Kasumi-1 (cell line): ENCODE measurements at regions not wholly inside any gene's neighbourhood (a gene's known extent, or its start where the extent isn't known, plus 50 kb on each side); places are given as distances from the start of the nearest gene placed in this dataset.

Experiments
- DNase-seq, 2 experiments: peaks; one replicate each; lab custom pipeline; 2025; lab: John Stamatoyannopoulos, UW

DNA sequence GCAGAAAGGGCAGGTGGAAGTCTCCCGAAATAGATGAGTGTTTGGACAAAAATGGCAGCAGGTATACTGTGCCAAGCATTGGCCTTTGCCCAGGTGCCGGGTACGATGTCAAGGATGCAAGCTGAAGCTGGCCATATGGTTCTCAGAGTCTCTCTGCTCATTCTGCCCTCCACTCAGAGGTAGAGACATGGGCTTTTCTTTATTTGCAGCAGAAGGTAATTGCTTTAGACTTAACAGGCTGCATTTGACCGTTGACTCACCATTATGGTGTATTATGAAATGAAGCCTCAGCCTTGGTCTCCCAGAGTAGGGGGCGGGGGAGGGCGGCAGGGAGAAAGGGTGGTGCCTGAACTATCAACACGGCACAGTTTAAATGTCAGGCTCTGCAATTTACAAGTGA is 969.1 kb upstream of the EEF2KMT start:
- DNase-seq = no peak

DNA sequence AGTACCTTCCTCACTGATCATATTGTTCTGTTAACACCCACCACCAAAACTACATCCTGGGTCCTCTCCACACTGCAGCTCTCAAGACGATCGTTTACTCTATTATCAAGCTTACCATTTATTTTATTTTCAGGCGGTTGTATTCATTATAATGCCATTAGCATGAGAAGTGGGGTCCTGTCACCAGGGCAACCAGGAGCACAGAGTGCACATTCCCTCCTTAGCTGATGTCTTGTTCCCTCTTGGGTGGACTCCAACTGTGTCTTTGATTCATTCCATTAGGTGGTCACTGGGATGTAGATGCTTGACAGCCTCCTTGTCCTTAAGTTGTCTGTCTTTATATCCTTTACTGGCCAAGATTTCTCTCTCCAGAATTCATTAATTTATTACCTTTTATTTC is 965.9 kb upstream of the EEF2KMT start:
- DNase-seq = no peak

DNA sequence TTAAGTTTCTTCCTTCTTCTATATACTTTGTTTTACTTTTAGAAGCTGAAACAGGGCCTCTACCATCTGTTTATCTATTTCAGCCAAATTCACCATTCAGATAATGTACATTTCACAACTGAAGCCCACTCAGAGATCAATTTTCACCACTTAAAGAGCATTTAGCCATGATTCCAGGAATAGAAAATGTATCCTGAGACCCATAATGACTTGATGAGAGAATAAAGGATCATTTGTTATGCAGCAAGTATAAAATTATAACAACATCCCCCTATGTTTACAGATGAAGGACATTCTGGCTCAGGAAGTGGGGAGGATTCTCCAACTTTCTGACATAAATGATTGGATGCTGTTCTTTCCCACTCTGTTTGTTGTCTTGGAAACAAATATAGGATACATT is 962.1 kb upstream of the EEF2KMT start:
- no peak for DNase-seq

DNA sequence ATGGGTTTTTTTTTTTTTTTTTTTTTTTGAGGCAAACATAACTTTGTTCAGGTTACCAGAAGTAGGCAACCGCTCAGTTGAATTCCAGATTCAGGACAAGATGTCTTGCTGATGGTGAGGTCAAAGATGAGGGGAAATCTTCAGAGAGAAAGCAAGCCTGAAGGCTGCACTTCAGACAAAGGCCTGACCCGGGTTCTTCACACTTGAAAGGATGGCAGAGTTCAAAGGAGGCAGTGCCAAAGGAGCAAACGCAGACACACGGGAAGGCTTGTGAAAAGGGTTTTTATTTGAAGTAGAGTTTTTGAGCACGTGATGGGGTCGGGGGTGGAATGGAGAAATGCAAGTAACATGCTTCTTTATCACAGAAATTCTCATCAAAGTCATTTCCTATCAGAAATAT is 960.2 kb upstream of the EEF2KMT start:
- no peak for DNase-seq

DNA sequence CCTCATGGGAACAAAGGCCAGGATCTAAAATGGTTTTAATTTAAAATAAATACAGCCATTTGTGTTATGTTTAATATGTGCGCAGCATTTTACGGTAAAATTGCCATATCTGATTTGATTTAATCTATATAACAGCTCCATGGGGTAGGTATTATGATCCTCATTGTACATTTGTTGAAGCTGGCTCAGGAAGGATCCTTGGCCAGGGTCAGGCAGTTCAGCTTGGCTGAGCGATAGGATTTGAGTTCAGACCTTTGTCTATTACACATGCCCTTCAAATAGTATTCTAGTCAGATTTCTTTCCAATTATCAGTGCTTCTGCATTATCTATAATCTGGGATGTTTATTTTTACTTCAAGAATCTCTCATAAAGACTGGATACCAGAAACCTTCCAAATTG is 950.4 kb upstream of the EEF2KMT start:
- no peak for DNase-seq

DNA sequence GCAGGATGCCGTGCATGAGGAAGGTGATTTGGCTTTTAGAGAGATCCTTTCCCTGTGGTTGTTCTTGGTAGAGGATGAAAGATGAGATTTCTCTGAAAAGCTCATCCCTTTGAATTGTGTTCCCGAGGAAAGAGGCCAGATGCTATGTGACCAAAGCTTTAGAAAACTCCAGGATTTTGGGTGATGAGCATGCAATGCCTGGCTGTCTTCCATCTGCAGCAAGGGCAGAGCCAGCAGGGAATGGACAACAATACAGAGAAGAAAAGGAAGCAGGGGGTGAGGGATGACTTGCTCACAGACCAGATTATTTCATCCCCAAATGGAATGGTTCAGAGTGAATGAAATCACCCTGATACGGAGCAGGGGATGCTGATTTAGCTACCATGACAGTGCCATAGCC is 949.7 kb upstream of the EEF2KMT start:
- DNase-seq = no peak

DNA sequence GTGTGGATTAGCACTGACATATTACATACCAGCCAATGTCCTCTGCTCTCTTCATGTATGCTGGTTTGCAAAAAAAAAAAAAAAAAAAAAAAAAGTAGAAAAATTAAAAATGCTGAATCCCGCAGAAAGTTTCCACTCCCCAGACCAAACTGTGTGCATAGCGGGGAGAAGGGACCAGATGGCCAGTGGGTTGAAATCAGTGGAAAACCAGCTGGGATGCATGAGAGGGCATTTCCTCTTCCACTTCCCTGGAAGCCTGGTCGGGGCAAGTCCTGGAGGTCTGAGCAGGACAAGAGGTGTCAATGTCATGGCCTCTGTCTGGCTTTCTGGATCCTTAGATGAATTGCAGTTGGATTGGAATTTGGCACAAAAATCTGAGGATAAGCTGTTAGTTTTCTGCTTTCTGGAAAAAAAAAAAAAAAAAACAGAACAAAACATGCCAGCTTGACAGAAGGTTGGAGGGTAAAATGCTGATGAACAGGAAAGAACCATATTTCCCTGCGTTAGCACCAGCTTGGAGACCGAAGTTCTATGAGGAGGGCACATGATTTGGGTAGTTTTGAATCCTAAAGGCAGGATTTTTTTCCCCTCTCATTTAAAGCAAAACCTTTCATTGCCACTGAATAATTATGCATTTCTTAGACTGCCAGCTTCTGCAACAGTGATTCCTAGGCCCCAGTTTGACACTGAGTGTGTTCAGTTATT is 941.5 kb upstream of the EEF2KMT start:
- no peak for DNase-seq

DNA sequence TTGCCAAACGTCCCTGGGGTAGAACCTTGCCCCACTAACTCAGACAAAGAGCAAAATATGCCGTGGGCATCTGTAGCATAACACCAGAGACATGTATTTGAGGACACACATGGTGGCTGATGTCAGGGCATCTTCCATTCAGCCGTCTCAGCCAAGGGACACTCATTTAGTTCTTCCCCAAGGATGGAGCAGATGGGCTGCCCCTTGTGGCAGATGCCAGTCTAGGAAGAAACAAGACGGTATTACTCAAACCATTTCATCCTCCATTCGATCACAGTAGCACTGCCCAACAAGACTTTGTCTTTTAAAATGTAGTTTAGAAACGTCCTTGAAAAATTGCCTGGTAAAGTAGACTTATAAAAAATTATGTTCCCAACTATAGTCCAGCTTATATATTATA is 937.6 kb upstream of the EEF2KMT start:
- DNase-seq = no peak

DNA sequence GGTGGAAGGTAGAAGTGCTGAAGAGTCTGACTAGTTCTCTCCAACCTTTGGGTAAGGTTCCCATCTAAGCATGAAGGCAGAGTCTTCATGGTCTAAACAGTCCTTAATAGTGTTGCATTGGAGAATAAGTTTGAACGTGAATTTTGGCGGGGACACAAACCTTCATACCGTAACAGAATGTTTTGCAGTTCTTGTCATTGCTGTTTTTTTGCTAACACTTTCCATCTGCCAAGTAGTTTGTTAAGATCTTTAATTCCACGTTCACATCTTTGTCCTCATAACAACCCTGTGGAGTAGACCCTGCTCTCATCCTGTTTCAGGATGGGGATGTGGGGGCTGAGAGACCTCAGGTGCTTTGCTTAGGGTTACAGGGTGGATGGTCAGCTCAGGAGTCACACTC is 936.9 kb upstream of the EEF2KMT start:
- DNase-seq = no peak

DNA sequence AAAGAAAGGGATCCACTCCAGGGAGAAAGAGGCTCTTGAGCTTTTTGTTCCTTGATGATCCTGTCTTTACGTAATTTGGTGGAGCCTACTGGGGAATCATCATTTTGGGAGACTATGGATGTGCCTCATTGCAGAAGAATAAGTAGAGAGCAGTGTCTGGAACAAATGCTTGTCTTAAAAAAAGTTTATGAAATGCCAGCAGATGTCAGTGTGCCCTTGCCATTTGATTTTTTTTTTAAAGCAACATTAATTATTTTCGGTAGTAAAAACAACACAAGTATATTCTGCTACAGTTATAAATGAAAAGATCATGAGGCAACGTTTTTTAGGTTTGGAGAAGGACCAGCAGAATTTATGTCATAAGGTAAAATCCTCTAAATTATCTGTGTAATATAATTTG is 934.8 kb upstream of the EEF2KMT start:
- DNase-seq = no peak

DNA sequence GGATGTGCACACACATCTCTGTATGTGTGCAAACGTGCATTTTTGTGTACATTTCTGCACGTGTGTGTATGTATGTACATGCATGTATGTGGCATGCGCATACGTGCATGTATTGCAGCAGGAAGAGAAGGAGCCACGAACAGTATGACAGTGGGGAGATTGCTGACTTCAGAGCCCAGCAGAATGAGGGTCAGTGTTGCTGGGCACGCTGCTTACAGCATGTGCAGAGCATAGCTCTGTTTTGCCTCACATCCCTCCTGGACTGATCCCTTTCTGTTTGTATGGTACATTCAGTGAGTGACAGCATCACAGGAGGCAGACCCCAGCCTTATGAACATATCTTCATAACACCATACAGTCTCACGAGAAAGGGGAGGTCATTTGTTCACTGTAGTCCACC is 934.0 kb upstream of the EEF2KMT start:
- DNase-seq = no peak

DNA sequence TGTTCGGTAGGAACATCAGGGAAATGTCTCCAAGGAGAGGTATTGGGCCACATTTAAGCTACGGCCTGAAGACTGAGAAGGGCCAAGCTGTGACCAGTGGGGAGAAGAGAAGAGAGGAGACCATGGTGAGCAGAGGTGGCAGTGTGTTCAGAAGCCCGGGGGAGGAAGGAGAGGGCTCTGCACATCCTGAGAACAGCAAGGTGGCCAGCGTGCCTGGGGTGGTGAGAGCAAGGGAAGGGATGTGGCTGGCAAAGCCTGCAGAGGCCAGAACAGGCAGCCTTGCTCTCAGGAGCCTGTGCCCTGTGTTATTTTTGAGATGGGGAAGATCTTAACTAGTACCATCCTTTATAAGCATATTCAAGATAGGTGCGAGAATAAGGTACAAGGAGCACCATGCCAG is 933.5 kb upstream of the EEF2KMT start:
- no peak for DNase-seq

DNA sequence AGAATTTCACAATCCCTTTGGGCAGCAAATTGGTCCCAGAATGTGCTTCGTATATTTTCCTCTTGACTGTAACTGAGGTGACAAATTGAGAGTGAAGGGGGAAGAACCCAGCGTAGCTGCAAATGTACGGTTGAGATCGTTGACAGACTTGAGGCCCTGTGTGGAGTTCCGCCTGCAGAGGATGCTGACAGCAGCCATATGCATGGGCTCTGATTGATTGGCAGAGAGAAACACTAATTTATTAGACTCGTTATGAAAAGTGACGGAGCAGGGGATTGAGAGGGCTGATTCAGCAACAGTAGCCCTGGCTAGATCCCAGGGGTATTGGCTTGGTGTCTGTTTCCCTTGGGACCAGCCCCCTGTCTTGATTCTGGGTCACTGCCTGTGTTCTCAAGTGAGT is 930.1 kb upstream of the EEF2KMT start:
- no peak for DNase-seq

DNA sequence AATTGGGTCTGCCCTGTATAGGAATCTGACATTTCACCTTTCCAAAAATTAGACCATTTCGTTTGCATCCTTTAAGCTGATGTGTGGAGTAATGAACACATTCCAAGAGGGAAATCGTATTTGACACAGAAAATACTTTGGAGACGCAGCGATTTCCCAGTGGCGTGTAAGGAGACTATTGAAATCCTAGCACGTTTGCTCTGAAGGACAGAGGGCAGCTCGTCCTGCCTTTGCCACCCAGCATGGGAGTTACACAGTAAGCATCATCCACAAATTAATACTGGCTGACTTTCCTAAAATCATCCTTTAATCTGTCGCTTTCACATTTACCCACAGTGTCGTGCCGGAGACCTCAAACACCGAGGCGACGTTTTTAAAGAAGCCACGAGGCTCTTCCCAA is 925.9 kb upstream of the EEF2KMT start:
- DNase-seq = no peak

DNA sequence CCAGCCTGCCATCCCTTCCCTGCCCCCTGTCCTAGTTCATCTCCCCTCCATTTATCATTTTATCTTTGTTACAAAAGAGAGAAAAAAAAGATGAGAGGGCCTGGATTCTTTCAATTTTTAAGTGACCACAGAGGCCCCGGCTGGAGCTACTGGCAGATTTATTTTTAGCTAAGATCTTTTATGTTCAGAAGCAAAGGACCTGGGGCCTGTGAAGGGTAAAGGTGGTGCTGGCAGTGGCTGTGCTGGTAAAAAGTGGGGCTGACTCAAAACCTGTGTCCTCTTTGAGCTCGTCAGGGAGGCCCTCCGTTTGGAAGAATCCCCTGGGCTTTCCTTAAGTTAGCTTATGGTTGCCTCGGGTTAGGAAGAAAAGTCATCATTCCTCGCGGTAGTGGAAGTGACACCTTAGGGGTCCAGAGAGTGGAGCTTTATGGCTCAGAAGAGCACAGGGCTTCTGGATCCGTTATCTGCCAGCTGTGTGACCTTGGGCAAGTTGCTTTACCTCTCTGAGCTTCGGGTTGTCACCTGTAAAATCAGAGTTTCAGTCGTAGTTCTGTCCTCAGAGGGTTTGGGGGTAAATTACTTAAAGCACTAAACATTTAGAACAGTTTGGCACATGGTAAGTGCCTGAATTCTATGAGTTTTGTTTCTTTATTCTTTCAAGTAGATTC is 923.8 kb upstream of the EEF2KMT start:
- no peak for DNase-seq

DNA sequence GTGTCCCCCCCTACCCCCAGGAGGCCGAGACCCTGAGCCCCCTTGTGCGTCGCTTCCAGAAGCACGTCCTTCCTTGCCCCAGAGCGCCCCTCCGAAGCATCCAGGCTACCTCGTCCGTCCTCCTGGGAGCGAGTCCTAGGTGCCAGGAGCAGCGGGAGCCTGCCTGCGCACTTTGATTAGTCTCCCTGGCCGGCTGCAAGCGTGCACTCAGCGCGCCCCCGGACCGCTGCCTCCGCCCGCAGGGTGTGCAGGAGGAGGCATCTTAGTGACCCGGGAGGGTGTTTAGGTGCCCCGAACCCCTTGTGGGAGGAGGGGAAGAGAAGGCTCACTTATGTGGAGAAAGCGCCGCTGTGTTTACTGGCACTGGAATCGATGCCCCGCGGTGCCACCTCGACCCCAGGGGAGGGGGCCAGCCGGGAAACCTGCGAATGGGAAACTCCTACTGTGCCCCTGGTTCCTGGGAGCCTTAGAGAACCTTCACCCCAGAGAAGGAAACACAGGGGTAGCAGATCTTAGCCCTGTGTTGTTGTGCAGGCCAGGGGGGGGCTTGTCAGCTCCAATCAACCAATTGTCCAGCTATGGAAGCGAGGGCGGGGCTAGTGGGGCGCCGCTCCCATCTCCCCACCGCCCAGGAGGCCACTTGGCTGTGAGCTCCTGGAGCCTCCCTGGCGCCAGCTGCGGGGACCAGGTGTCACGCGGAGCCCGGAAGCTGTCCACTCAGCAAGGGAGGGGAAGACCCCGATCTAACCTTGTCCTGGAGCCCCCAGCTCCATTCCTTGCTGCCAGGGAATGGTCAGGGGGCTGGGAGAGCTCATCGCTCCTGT is 922.8 kb upstream of the EEF2KMT start:
- no peak for DNase-seq

DNA sequence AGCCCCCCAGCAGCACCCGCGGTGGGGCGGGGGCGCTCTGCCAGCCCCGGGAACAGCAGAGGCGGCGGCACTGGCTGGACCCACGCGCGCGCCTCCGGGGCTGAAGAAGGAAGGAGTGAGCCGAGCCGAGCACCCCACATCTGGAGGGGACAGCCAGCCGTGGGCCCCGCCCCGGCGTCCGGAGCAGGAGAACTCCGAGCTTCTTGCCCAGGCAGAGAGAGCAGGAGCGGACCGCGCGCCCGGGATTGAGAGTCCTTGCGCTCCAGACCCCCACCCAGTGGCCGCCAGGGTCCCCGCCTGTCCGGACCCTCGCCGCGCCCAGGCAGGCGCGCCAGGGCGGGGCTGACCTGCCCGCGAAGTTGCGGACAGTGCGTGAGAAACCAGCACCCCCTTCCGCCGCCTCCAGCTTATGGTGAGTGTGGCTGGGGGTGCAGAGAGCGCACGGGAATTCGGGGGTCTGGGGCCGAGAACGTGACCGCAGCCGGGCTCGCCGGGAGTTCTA is 921.9 kb upstream of the EEF2KMT start:
- no peak for DNase-seq

DNA sequence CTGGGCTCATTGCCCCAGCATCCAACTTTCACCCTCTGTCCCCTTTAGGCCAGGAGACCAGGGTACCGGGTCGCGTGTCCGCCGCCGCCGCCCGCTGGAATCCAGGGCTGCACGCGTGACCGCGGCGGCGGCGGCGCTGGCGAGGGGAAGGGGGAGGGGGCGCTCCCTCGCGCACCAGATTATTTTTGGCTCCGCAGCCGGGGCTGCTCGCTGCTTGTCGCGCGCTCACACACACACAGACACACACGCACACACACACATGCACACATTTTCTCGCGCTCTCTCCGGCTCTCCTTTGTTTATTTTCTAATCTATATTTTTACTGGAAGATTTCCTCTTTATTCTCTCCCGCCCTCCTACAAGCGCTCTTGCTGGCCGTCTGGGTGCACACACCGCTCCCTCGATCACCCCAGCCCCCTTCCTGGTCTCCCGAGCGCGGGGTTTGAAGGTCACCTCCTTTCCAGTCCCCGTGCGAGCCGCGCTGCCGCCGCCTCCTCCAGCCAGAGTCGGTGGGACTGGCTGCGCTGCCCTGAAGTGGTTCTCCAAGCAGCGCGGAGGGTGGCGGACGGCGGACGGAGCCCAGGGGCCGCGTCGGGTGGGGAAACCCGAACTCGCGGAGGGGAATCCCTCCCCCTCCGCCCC is 921.4 kb upstream of the EEF2KMT start:
- no peak for DNase-seq

DNA sequence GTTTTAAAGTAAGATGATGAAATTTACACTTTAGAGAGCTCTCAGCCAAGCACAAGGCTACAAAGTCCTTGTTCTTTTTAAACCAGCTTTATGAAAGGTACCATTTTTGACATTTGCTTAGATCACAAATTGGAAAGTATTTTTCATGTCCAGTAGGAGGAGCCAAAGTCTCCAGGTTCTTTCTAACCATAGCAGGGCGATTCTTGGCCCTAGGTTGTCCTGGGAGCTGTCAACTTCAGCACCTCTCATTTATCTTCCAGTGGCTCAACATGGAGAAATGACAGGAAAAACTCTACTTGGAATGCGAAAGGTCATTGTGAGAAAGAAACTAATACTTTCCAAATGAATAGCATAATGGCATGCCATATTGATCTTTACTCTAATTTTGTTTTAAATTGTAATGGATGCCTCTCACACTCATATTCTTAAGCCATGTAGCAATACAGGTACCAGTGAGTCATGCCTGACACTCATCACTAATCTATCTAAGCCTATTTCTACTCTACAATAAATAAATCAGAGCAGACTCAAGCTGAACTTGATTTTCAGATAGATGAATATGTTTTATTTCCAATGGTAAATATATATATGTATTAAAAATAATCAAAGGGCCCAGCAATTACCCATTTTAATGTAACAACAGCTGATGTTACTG is 919.1 kb upstream of the EEF2KMT start:
- peak; percentile 4 to 27 for DNase-seq

DNA sequence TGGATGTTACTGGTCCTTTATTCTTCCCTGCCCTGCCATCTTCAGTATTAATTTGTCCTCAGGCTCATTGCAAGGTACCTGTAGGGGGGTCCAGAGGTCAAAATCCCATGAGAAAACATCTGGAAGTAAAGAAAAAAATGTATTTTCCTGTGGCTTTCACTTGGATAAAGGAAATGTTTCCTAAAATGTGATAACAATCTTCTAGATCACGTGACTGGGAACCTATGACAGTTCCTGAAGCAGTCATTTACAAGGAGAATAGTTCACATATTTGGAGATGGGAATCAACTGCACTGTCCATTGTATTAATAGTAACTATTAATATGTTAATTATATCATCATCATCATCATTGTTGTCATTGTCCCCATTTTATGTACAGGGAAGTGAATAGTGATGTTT is 915.1 kb upstream of the EEF2KMT start:
- no peak for DNase-seq

DNA sequence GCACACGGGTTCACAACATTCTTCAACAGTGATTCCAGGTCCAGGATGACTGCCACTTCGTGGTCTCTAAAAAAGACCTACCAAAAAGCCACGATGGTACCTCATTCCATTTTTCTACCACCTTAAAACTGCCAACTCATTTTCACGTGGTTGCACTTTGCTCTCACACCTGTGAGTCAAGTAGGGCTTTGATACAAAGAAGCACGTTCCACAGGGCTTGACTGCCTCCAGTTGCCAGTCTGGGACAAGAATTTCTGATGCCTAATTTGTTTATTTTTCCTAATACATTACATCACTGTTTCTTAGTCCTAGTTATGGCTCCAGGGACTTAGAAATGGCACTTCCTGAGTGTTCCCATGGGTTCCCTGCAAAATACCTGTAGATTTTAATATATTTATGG is 911.6 kb upstream of the EEF2KMT start:
- DNase-seq = no peak

DNA sequence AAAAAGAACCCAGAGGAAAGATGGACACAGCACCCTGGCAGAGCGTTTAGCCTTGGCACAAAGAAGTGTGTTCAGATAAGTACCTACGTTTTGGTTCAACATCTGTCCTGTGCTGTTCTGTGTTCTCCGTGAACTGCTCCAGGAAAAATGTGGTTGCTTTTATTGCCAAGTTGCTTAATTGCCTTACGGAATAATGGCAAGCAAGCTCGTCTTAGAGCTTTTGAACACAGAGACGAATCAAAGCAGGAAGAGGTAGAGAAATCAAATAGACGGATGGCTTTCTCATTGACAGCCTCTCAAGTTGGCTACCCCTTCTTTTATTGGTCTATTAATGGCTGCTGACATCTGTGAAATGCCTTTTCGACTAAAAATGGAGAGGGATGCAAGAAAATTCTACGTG is 911.1 kb upstream of the EEF2KMT start:
- DNase-seq = no peak
